ENCODE measurements at regions not wholly inside any gene's neighbourhood (a gene's known extent, or its start where the extent isn't known, plus 50 kb on each side); places are given as distances from the start of the nearest gene placed in this dataset.

DNA sequence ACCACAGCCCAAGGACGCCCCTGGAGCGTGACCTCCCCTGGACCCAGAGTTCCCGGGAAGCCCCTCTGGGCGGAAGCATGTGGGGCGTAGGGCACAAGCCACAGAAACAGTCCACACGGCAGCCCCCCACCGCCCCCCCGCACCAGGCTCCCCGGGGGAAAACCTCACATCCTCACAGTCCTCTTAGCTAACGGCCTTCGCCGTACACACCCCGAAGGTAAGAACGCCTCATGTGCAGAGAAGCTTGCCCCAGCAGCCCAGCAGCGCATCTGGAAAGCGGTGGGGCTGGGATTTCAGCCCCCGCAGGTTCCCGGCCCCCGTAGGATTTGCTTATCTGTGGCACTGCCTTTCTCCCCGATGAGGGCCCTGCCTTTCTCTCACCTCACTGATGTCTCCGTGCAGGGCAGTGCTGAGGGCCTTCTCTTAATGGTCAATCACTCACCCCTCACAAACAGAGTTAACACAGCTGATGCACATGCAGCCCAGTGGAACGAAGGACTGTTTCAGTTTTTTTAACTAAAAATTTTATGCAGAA lies 309.2 kb downstream of the BRD1 start:
- H3K4me3 ChIP-seq (ENCODE audit: low read length): no peak overlapping the region
- H3K9ac ChIP-seq (ENCODE audit: low read length): no peak overlapping the region
- H3F3A ChIP-seq (ENCODE audit: insufficient read depth, low read length): no peaks in the 10 kb centered on the region
- no peak overlapping the region for H2AFZ ChIP-seq (ENCODE audit: low read length)
- no peak for DNase-seq
- no peaks in the 10 kb centered on the region for H3K36me3 ChIP-seq (replicated peaks; ENCODE audit: insufficient read depth, low read length)
- H3K4me2 ChIP-seq (ENCODE audit: low read depth, low read length): no peak overlapping the region
- H4K20me1 ChIP-seq (ENCODE audit: insufficient read depth, low read length): no peaks in the 10 kb centered on the region
- H3K9me2 ChIP-seq (replicated peaks; ENCODE audit: insufficient read depth, low read length): no peaks in the 10 kb centered on the region
- H3K27ac ChIP-seq (ENCODE audit: low read length): no peak overlapping the region
- no peaks in the 10 kb centered on the region for H3K27me3 ChIP-seq (replicated peaks; ENCODE audit: insufficient read depth, low read length)
- H3K4me1 ChIP-seq (ENCODE audit: low read length): no peaks in the 10 kb centered on the region
- H3K79me2 ChIP-seq (ENCODE audit: low read length): no peaks in the 10 kb centered on the region
- H3K9me3 ChIP-seq (replicated peaks; ENCODE audit: insufficient read depth, low read length): no peaks in the 10 kb centered on the region
- TF ChIP-seq, protein P1, sequence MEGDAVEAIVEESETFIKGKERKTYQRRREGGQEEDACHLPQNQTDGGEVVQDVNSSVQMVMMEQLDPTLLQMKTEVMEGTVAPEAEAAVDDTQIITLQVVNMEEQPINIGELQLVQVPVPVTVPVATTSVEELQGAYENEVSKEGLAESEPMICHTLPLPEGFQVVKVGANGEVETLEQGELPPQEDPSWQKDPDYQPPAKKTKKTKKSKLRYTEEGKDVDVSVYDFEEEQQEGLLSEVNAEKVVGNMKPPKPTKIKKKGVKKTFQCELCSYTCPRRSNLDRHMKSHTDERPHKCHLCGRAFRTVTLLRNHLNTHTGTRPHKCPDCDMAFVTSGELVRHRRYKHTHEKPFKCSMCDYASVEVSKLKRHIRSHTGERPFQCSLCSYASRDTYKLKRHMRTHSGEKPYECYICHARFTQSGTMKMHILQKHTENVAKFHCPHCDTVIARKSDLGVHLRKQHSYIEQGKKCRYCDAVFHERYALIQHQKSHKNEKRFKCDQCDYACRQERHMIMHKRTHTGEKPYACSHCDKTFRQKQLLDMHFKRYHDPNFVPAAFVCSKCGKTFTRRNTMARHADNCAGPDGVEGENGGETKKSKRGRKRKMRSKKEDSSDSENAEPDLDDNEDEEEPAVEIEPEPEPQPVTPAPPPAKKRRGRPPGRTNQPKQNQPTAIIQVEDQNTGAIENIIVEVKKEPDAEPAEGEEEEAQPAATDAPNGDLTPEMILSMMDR (IDR thresholded peaks at IDR 0.05; ENCODE audit: low read length): no peak
- TF ChIP-seq EZH2 (optimal IDR thresholded peaks at IDR 0.05; ENCODE audit: low read depth, low read length) (no peak), EZH2phosphoT487 (IDR thresholded peaks at IDR 0.05; ENCODE audit: low read length) (no peak)

DNA sequence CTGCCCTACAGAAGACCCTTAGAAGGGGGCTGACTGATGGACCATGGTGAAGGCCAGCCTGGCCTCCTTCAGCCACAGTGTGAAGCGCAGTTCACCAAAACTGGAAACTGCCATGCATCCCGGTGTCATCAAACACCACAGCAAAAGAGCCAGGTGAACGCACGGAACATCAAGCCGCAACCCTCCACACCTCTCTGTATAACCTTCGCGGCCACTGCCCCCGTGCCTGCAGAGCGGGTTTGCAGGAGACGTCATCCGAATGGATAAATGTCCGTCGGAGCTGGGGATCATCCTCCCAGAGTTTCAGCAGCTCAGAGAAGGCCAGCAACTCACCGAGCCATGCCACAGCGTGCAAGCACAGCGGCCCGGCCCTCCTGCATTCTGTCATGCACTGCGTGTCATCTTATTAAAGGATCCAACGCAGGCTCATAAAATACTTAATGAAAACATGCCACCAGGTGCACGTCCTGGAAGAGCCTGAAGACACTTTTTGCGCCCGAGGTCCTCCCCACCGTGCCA lies 309.9 kb downstream of the BRD1 start:
- Histone ChIP-seq H3K9me2 (replicated peaks; ENCODE audit: insufficient read depth, low read length) (no peaks in the 10 kb centered on the region), H3K4me1 (ENCODE audit: low read length) (no peaks in the 10 kb centered on the region), H3F3A (ENCODE audit: insufficient read depth, low read length) (no peaks in the 10 kb centered on the region), H3K36me3 (replicated peaks; ENCODE audit: insufficient read depth, low read length) (no peaks in the 10 kb centered on the region), H3K79me2 (ENCODE audit: low read length) (no peaks in the 10 kb centered on the region), H3K27ac (ENCODE audit: low read length) (no peak overlapping the region), H2AFZ (ENCODE audit: low read length) (no peak overlapping the region), H4K20me1 (ENCODE audit: insufficient read depth, low read length) (no peaks in the 10 kb centered on the region), H3K27me3 (replicated peaks; ENCODE audit: insufficient read depth, low read length) (no peaks in the 10 kb centered on the region), H3K4me3 (ENCODE audit: low read length) (no peak overlapping the region), H3K9ac (ENCODE audit: low read length) (no peak overlapping the region), H3K4me2 (ENCODE audit: low read depth, low read length) (no peak overlapping the region), H3K9me3 (replicated peaks; ENCODE audit: insufficient read depth, low read length) (no peaks in the 10 kb centered on the region)
- TF ChIP-seq EZH2 (optimal IDR thresholded peaks at IDR 0.05; ENCODE audit: low read depth, low read length) (no peak), EZH2phosphoT487 (IDR thresholded peaks at IDR 0.05; ENCODE audit: low read length) (no peak)
- no peak for DNase-seq

DNA sequence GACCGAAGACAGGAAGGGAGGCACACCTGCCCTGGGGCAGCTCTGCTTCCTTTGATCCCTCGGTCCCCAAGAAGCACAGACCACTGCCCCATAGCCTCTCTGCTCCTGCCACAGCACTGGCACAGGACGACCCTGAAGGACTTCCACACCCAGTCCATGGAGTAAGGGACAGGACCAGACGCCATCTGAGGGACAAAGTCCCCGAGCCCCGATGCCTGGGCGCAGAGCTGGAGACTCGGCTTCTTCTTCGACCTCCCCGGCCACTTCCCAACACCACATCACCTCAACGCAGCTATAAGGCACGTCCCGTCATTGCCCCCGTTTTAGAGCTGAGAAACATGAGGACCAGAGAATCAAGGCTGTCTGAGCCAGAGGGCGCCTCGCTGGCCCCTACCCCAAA lies 310.5 kb downstream of the BRD1 start:
- Histone ChIP-seq H3K4me2 (ENCODE audit: low read depth, low read length) (no peak overlapping the region), H3K4me1 (ENCODE audit: low read length) (no peaks in the 10 kb centered on the region)

DNA sequence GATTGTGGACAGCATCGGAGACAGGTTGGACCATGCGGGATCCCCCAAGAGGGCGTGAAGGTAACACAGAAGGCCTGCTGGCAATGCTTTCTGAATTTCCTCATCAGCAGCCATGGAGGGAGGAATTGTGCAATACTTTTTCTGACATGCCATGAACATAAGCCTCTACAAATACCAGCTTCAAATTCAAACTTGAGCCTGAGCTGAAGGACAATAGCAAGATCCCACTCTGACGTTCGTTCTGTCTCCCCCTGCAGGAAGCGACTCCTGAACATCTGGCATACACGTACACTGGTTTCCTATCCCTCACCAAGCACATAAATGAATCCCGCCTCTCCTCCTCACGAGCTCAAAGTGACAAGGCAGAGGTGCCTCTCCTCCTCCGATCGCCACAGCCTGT lies 312.2 kb downstream of the BRD1 start:
- TF ChIP-seq, protein P1 (IDR thresholded peaks at IDR 0.05; ENCODE audit: low read length): no peak
- TF ChIP-seq EZH2phosphoT487 (IDR thresholded peaks at IDR 0.05; ENCODE audit: low read length) (no peak), EZH2 (optimal IDR thresholded peaks at IDR 0.05; ENCODE audit: low read depth, low read length) (no peak)
- Histone ChIP-seq H3K27ac (ENCODE audit: low read length) (no peak overlapping the region), H2AFZ (ENCODE audit: low read length) (no peak overlapping the region), H3K9me2 (replicated peaks; ENCODE audit: insufficient read depth, low read length) (no peaks in the 10 kb centered on the region), H3K36me3 (replicated peaks; ENCODE audit: insufficient read depth, low read length) (no peaks in the 10 kb centered on the region), H3K79me2 (ENCODE audit: low read length) (no peaks in the 10 kb centered on the region), H4K20me1 (ENCODE audit: insufficient read depth, low read length) (no peaks in the 10 kb centered on the region), H3F3A (ENCODE audit: insufficient read depth, low read length) (no peaks in the 10 kb centered on the region), H3K4me3 (ENCODE audit: low read length) (no peak overlapping the region), H3K4me1 (ENCODE audit: low read length) (no peaks in the 10 kb centered on the region), H3K9ac (ENCODE audit: low read length) (no peak overlapping the region), H3K9me3 (replicated peaks; ENCODE audit: insufficient read depth, low read length) (no peaks in the 10 kb centered on the region), H3K4me2 (ENCODE audit: low read depth, low read length) (no peak overlapping the region), H3K27me3 (replicated peaks; ENCODE audit: insufficient read depth, low read length) (no peaks in the 10 kb centered on the region)
- no peak for DNase-seq

More for the DNA sequence above, 310.5 kb downstream of the BRD1 start:
- Histone ChIP-seq H3K79me2 (ENCODE audit: low read length) (no peaks in the 10 kb centered on the region), H2AFZ (ENCODE audit: low read length) (no peak overlapping the region), H3K27me3 (replicated peaks; ENCODE audit: insufficient read depth, low read length) (no peaks in the 10 kb centered on the region), H3K9ac (ENCODE audit: low read length) (no peak overlapping the region), H3K27ac (ENCODE audit: low read length) (no peak overlapping the region), H4K20me1 (ENCODE audit: insufficient read depth, low read length) (no peaks in the 10 kb centered on the region), H3F3A (ENCODE audit: insufficient read depth, low read length) (no peaks in the 10 kb centered on the region), H3K9me3 (replicated peaks; ENCODE audit: insufficient read depth, low read length) (no peaks in the 10 kb centered on the region), H3K9me2 (replicated peaks; ENCODE audit: insufficient read depth, low read length) (no peaks in the 10 kb centered on the region), H3K36me3 (replicated peaks; ENCODE audit: insufficient read depth, low read length) (no peaks in the 10 kb centered on the region), H3K4me3 (ENCODE audit: low read length) (no peak overlapping the region)
- TF ChIP-seq, protein P1 (IDR thresholded peaks at IDR 0.05; ENCODE audit: low read length): no peak
- TF ChIP-seq EZH2 (optimal IDR thresholded peaks at IDR 0.05; ENCODE audit: low read depth, low read length) (no peak), EZH2phosphoT487 (IDR thresholded peaks at IDR 0.05; ENCODE audit: low read length) (no peak)
- DNase-seq: no peak

All from MM.1S (cell line).